Left ventricle myocardium inferior (tissue), 1 donor: ENCODE measurements at regions not wholly inside any gene's neighbourhood (a gene's known extent, or its start where the extent isn't known, plus 50 kb on each side); places are given as distances from the start of the nearest gene placed in this dataset.

Experiments used
- DNase-seq: peaks from one replicate; pipeline ENCODE4 v3.0.0-alpha.2; 2020
- H3K27ac ChIP-seq: fragments of 200-600 bp; replicated peaks from 2 replicates; pipeline ENCODE4 v1.8.0; 2021
- H3K27me3 ChIP-seq: fragments of 200-600 bp; 2 replicates; pipeline ENCODE4 v1.8.0; 2021; ENCODE audit warnings: low read depth
- H3K36me3 ChIP-seq: fragments of 200-600 bp; 2 replicates; pipeline ENCODE4 v1.8.0; 2021
- H3K4me1 ChIP-seq: fragments of 200-600 bp; 2 replicates; pipeline ENCODE4 v1.8.0; 2021
- H3K4me3 ChIP-seq: fragments of 200-600 bp; 2 replicates; pipeline ENCODE4 v1.8.0; 2021; ENCODE audit warnings: mild to moderate bottlenecking, moderate library complexity
- H3K9me3 ChIP-seq: fragments of 200-600 bp; replicated peaks from 2 replicates; pipeline ENCODE4 v1.8.0; 2021
- CTCF ChIP-seq: fragments of 200-600 bp; IDR thresholded peaks from 2 replicates; pipeline ENCODE4 v1.8.0; 2021; ENCODE audit warnings: antibody characterized with exemption, mild to moderate bottlenecking, borderline replicate concordance
- intact Hi-C: fragments of 100-400 bp; cut with micrococcal nuclease; formaldehyde crosslinking; loops from one replicate; pipeline ENCODE4 v1.11.0; 2022
- donor health status: DM: no; HTN: yes; CAD: no; lungs with severe emphysema.

DNA sequence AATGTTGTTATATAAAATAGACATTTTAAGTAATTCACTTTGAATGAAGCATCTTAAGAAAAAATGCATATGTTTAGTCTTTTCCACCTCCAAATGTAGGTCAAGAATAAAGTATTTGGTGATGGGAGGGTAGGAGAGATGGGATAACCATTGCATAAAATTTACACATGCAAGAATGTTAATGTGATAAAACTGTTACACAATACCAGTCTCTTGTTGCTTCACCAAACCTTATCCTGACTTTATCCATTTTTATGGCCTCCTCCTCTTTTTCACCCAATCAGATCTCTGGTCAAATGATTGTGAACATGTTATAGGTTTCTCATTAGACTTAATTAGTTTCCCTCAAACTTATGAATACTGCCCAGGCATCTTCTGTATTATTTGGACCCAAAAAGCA lies 994.5 kb upstream of the FLRT2 start:
- TF ChIP-seq CTCF: no peak
- H3K36me3 ChIP-seq: no peaks in the 10 kb centered on the region
- intact Hi-C loops: no loop called here
- no peaks in the 10 kb centered on the region for H3K9me3 ChIP-seq
- DNase-seq: no peak
- H3K4me3 ChIP-seq: no peak overlapping the region
- H3K27me3 ChIP-seq: no peaks in the 10 kb centered on the region
- no peaks in the 10 kb centered on the region for H3K4me1 ChIP-seq
- no peak overlapping the region for H3K27ac ChIP-seq

GRCh38 chr14:84535976-84536375 lies 994.0 kb upstream of the FLRT2 start:
- Histone ChIP-seq H3K4me3 (no peak overlapping the region), H3K36me3 (no peaks in the 10 kb centered on the region), H3K9me3 (no peaks in the 10 kb centered on the region), H3K4me1 (no peaks in the 10 kb centered on the region), H3K27ac (no peak overlapping the region), H3K27me3 (no peaks in the 10 kb centered on the region)
- no peak for TF ChIP-seq CTCF
- intact Hi-C loops: no loop called here
- no peak for DNase-seq

DNA sequence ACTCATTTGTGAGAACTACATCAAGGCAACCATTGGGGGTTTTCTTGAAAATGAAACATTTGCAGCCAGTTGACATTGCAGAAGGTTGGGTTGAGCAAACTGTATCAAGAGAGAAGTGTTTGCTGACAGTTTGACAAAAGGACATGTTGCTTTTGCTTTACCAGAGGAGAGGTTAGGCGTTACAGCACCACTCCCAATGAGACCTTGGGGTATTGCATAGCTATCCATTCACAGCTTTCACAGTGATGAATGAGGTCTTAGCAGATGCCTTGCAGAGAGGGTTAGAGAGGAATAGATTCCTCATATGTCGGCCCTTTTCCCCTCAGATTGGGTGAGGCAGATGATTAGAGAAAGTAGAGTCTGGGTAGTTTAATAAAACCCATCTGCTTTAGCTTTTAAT lies 988.9 kb upstream of the FLRT2 start:
- no peak for TF ChIP-seq CTCF
- Histone ChIP-seq H3K27me3 (no peaks in the 10 kb centered on the region), H3K36me3 (no peaks in the 10 kb centered on the region), H3K9me3 (no peaks in the 10 kb centered on the region), H3K4me1 (no peaks in the 10 kb centered on the region), H3K4me3 (no peak overlapping the region), H3K27ac (no peak overlapping the region)
- intact Hi-C loops: no loop called here
- no peak for DNase-seq

DNA sequence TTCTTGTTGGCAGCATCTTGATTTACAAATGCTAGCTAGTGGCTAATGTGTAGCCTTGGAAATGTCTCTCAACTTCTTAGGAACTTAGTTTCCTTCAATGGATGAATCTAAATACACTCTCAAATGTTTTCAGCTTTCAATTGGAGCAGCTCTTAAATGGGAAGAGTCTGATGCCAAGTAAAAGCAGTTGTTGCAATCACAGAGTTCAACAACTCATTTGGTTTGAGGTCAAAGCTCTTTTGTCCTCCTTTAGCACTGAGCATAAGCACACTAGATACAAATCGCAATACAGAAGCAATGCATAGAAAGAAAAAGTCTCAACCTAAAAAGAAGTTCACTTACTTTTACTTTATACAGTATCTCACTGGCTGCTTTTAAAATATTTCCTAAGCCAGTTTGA lies 986.1 kb upstream of the FLRT2 start:
- TF ChIP-seq CTCF: no peak
- H3K4me1 ChIP-seq: no peaks in the 10 kb centered on the region
- H3K4me3 ChIP-seq: no peak overlapping the region
- no peak overlapping the region for H3K27ac ChIP-seq
- no peak for DNase-seq
- no peaks in the 10 kb centered on the region for H3K9me3 ChIP-seq
- intact Hi-C loops: no loop called here
- H3K27me3 ChIP-seq: no peaks in the 10 kb centered on the region
- no peaks in the 10 kb centered on the region for H3K36me3 ChIP-seq

DNA sequence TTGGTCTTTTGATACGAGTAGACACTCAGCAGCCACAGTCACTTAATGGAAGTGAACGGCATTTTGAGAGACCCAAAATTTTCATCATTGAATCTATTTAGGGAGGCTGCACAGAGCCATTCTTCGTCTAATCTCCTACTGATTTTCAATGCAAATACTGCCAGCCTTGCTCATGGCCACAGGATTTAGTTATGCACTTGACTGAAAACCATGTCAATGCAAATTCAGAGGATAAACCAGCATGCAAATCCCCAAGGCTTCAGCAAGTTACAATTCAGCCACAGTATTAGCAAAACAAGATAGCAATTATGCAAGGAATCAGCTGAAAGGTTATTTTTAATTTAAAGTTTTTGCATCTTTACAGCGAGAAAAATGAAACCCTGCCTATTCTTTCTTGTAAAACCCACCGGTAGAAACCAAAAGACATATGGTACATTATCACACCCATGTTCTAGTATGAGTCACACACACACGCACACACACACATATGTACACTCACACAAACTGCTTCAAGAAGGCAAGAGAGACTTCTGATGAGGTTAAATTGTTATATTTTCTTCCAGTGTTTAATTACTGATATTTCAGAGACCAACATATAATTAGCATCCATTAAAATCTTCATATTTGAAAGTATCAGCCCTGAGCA lies 985.3 kb upstream of the FLRT2 start:
- no peak overlapping the region for H3K27ac ChIP-seq
- intact Hi-C loops: no loop called here
- no peak for DNase-seq
- no peaks in the 10 kb centered on the region for H3K27me3 ChIP-seq
- H3K4me3 ChIP-seq: no peak overlapping the region
- H3K4me1 ChIP-seq: no peaks in the 10 kb centered on the region
- no peaks in the 10 kb centered on the region for H3K9me3 ChIP-seq
- no peaks in the 10 kb centered on the region for H3K36me3 ChIP-seq
- no peak for TF ChIP-seq CTCF

GRCh38 chr14:84546236-84546635 lies 983.7 kb upstream of the FLRT2 start:
- Histone ChIP-seq H3K36me3 (no peaks in the 10 kb centered on the region), H3K9me3 (no peaks in the 10 kb centered on the region), H3K27ac (no peak overlapping the region), H3K4me1 (no peaks in the 10 kb centered on the region), H3K27me3 (no peaks in the 10 kb centered on the region), H3K4me3 (no peak overlapping the region)
- intact Hi-C loops: no loop called here
- DNase-seq: no peak
- TF ChIP-seq CTCF: no peak
